HG03354 (cell line): ENCODE measurements at regions not wholly inside any gene's neighbourhood (a gene's known extent, or its start where the extent isn't known, plus 50 kb on each side); places are given as distances from the start of the nearest gene placed in this dataset.

Experiments used
- ATAC-seq: cut with Tn5 transposase; IDR thresholded peaks from one replicate; pipeline ENCODE4 v1.9.1; 2021; ENCODE audit warnings: mild to moderate bottlenecking; ENCODE audit not compliant: unreplicated experiment, poor library complexity, severe bottlenecking

DNA sequence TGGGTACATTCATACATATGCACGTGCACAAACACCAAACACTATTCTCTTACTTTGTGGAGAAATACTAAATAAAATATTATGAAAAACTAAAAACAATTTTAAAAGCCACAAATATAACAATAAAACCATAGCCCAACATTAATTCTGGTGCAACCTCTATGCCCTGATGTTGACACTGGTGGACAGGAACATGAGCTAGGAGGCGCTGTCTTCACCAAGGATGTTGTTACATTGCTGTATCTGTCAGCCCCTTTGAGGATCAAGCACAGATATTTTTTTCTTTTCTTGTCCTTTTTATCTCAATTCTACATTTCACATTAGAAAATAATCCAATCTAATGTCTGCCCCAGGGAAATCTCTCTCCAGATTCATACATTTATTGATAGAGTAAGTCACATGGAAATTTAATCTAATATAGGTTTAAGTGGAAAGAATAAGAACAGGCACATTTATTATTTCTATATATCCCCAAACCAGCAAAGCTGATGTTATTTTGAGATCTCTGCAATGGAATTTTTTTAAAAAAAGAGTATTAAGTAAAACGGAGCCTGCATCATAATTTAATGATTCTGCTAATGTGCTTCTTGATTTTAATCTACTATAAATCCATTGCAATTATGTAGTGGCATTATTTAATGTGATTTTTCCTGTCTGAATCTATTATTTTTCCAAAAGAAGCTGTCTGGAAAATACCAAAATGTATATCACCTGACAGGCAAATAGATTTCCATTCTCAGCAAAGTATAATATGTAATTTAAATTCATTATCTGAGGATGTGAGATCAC, 716.5 kb downstream of the MTRR start:
- no peak for ATAC-seq

DNA sequence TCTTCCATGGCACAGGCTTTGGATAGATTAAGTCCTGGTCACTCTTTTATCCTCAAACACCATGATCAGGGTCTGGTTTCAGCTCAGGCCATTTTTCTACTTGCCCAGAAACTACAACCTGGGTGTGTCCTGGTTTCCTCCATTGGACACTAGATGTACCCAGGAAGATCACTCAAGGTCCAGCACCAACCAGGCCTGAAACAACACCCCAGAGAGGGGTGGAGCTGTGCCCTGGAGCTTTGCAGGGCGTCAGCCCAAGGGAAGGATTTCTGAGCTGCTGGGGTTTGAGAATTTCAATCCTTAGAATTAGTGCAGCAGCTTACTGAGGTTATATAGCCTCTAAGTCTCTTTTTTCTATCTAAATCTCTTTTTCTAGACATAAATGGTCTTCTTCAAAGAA, 722.0 kb downstream of the MTRR start:
- ATAC-seq = no peak

DNA sequence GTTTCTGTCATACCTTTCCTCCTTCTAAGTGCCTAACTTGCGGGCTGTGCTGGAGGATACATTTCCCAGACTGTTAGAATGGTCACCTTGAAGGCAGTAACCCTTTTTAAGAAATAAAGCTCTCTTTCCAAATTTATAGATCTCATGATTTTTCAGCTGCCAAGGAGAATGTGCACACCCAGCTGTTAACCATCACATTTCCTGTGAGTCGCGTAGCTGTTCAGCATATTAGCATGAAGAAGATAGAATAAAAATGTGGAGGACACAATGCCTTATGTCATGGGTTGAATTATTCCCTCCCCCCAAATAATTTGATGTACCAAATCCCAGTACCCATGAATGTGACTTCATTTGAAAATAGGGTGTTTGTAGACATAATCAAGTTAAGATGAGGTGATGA, 729.4 kb downstream of the MTRR start:
- ATAC-seq = no peak

DNA sequence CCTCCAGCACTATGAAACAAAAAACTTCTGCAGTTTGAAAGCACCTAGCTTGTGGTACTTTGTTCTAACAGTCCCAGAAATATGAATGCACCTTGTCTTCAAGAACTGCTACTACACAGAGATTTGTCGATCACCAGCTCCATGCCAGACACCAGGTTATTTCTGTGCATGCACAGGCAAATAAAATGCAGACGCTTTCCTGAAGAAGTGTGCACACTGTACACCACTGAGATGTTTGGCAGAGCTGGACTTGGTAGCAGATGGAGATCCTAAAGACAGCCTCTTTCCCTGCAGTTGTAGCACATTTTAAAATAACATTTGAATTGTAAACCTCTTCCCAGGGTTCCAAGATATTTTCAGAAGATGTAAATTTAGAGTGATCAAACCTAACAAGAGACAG, 730.0 kb downstream of the MTRR start:
- ATAC-seq = no peak

DNA sequence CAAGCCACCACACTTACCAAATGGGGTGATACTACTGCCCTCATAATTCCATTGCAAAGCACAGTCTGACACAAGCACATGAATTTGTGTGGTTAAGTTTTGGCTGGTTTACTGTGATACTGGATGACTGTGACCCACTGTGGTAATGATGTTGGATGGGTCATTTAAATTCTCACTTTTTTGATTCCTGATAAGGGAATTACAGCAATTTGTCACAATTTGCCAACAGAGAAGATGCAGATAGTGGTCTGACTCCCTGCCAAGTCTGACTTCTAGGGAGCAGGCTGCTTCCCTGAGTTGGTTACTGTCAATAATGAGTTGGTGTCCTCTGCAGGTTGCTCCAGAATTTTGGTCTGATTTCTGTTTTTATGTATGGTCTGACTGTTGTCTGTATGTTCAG, 731.9 kb downstream of the MTRR start:
- no peak for ATAC-seq

DNA sequence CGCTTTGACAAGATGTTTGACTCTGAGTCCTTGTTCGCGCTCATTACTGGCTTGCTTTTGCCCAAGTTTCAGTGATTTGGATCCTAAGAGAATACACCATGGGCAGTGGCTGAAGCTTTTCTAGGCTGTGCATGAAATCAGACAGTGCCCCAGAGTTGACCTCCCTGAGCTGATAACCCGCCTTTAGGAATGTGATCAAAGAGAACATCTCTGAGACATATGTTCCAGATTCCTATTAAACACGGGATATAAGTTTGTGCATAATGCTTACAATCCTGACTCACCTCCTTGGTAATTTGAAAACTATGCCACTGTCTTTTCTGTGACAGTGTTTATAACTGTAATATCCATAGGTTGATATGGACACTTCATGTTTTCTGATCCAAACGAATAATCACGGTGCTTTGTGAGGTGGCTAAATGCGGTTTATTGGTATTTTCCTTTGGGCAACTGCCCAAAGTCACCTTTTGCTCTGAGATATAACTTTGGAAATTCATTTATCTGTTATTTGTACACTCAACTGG, 732.9 kb downstream of the MTRR start:
- ATAC-seq = no peak

DNA sequence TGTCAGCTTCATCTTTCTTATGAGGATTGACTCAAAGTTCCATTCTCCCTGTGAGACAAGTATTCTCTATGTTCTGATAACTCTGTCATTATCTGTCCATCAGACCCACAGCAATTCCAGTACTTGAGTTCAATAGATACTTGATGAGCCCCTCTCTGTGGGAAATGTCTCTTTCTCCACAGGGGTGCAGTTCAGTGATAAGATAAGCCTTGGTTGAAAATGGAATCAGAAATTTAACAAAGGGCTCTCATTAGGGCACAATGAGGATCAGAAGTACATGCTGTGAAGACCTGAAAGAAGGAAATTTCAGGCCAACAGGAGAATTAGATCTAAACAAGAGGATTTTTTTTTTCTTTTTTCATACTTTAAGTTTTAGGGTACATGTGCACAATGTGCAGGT, 737.3 kb downstream of the MTRR start:
- ATAC-seq = no peak

DNA sequence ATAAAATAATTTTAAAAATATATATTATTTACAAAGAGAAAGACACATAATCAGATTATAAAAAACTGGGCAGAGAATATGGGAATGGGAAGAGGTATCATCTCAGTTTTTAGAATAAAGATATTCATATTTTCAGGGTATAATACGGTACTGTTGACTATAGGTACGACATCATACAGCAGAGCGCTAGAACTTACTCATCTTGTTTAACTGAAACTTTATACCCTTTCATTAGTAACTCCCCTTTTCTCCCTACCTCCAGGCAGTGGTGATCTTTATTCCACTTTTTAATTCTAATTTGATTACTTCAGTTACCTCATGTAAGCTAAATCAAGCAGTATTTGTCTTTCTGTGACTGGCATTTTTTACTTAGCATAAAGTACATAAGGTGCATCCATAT, 742.1 kb downstream of the MTRR start:
- ATAC-seq = no peak

DNA sequence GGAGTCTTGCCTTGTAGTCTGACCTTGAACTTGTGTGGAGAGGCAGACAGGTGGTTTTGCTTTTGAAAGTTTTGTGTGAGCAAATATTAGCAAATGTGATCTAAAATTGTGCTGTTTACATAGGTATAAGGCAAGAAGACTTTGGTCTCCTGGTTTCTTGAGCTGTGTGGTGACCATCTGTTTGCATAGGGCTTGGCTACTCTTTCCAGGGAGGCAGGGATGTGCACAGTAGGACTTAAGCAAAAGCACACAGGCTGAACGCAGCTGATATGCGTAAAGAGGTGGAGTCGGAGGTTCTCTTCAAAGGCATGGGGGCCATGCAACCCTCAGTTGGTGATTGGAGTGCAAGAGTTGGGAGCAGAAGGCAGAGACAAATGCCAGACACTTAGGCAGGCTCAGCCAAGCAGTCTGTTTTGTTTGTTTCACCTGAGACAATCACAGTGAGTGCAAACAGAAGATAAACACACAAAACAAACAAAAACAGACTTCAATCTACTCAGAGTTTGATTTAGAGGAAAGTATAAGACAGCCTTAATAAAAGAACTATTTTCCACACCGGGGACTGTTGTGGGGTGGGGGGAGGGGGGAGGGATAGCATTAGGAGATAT, 744.2 kb downstream of the MTRR start:
- ATAC-seq = no peak

DNA sequence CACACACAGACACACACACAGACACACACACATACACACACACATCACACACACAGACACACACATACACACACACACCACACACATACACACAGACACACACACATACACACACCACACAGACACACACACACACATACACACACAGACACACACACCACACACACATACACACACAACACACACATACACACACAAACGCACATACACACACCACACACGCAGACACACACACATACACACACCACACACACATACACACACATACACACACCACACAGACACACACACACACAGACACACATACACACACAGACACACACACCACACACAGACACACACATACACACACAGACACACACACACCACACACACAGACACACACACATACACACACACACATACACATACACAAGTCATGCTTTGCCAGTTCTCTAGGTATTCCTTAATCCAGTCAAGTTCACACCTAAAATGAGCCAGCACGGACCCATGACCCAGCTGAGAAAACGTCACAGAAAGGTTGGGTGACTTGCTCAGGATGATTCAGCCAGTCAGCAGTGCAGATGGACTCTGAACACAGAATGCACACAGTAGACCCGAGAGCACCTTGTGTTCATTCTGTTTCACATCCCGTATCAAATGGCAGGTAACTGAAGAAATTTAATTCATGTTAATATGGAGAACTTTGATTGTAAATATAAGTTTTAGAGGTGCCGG, 746.4 kb downstream of the MTRR start:
- no peak for ATAC-seq

DNA sequence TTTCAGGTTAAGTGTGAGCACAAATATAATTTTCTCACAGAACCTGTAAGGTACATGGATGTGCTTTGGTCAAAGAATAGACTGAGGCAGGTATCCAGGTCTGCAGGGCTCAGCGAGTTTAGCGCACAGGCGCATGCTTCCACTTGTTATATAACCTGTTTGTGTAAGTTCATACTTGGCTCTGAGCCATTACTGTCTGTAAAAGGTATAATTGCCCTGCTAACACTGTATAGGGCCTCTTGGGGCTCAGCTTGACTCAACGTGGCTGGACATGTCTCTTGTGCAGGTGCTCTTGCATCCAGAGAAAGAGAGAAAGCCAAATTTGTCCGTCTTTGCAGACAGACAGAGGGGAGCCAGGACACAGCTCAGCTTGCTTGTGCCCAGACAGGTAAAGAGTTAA, 759.6 kb downstream of the MTRR start:
- ATAC-seq = no peak

DNA sequence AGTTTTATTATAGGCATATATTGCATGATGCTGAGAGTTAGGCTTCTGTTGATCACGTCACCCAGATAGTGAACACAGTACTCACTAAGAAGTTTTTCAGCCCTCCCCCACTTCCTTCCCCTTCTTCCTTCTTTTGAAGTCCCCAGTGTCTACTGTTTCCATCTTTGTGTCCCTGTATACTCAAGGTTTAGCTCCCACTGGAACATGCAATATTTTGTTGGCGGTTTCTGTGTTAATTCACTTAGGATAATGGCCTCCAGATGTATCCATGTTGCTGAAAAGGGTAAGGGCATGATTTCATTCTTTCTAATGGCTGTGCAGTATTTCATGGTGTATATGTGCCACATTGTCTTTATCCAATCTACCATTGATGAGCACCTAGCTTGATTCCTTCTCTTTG, 764.3 kb downstream of the MTRR start:
- ATAC-seq = no peak

DNA sequence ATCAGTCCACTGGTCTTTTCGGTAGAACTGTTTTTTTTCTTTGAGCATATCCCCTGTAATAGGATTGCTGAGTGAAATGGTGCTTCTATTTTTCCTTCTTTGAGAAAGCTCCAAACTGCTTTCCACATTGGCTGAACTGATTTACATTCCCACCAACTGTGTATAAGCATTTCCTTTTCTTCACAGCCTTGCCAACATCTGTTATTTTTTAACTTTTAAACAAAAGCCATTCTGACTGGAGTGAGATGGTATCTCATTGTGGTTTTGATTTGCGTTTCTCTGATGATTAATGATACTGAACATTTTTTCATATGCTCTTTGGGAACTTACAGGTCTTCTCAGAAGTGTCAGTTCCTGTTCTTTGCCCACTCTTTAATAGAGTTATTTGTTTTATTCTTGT, 764.7 kb downstream of the MTRR start:
- ATAC-seq = no peak

DNA sequence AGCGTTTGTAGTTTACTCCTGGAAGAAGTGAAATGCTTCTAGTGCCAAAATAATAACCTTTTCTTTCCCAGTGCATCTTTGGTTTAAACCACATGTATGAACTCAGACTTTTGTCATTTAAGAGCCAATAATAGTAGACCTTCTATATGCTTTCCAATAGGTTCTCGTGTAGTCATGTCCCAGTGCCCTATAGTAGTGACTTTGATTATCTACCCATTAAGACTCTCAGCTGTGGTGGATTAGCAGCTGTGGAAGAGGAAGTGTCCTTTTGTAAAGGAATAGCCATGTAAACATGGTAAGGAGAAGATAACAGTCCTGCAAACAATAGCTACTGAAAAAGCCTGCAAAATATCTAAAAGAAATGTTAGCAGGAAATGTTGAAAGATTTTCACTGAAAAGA, 765.3 kb downstream of the MTRR start:
- no peak for ATAC-seq

DNA sequence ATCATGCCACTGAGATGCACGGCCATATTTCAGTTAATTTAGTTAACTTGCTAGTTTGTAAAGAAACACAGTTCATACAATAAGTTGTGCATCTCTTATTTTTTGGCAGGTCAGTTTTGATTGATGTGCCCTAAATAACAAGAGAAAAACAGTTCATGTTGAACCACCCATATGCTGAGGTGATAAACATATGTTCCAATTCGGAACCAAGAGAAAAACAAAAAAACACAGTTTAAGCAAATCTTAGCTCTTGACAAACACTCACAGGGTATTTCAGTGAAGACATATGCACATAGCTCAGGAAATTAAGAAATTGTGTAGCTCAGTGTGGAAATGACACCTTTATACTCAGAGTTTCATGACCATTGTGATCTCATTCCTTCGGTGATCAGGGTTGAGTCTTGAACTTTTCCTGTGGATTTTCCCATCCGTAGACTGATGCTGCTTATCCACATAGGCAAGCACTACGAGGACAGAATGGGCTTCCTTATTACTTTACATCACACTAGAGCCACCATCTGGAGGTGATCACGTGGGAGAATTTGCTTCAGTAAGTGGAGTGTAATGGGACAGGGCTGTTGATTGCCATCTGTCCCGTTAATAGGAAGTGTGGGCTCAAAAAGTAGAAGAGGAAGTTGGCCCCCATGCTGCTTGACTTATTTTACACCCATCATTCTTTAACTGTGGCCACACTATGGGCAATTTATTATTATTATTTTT, 773.0 kb downstream of the MTRR start:
- ATAC-seq = no peak

DNA sequence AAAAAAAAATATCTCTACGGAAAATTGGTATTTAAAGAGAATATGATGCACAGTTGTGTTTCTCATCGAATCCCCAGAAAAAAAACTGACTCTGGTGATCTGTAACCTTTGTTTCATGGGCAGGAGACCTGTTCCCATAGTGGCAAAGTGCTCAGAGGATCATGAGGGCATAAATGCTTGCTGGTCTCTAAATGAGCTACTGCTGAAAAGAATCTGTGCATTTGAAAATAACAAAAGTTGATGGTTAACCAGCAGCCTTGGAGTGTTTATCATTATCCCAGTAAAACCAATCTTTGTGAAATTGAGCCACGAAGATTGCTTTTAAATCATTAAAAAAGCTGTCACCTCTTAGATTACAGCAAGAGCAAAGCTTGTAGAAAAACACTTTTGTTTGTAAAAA, 775.4 kb downstream of the MTRR start:
- ATAC-seq = no peak

DNA sequence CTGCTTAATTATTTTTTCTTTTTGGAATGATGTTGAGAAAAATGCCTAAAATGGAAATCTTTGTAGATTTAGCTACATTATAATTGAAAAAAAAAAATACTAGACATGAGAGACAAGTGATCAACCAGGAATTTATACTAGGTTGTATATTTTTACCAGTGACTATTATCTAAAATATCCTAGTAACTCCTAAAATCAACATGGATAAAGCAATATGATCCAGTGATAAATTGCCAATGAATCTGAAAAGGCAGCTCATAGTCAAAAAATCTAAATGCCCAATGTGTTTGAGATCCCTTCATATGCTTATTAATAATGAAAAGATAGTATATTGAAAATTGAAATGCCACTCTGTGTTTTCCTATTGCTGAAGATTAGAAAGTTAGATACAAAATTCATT, 778.2 kb downstream of the MTRR start:
- ATAC-seq = no peak

DNA sequence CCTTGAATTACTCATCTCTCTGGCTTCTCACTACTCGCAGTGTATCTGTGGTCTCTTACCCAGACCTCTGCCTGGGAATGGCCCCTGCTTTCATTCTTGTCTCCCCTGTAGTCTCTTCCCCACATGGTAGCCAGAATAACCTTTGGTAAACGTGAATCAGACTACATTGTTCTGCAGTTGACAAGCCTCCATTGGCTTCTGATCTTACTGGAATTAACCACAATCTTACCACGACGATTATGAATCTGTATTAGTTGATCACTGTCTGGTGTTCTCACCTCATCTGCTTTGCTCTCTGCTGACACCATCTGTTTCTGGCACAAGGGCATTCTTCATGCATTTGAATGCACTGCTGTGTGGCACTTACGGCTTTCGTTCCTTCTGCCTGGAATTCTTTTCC, 781.2 kb downstream of the MTRR start:
- no peak for ATAC-seq

DNA sequence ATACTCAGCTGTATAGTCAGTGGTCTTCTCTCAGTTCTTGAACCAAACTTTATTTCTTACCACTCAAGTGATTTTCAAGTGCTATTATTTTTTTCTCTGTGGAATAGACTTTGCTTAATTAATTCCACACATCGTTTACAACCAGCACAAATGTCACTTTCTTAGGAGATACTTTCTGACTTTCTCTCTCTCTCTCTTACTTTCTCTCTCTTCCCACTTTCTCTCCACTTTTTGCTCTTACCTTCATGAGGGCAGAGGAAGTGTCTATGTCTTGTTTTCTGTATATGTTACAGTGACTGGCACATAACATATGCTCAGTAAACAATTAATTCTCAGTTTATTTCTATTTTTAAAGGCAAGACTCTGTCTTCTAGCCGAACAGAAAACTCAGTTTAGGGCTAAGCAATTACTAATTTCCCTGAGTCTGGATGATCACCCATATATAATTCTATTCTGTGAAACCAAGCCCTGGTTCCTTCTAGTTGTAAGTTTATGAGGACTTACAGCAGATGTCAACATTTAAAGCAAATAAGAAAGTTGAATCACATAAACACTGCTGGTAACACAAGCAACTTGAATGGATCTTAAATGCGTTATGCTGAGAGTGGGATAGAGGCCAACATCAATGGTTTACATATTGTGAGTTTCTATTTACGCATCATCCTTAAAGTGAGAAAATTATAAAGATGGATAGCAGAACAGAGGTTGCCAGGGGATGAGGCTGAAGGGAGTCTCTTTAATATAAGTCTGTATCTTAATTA, 791.4 kb downstream of the MTRR start:
- no peak for ATAC-seq

DNA sequence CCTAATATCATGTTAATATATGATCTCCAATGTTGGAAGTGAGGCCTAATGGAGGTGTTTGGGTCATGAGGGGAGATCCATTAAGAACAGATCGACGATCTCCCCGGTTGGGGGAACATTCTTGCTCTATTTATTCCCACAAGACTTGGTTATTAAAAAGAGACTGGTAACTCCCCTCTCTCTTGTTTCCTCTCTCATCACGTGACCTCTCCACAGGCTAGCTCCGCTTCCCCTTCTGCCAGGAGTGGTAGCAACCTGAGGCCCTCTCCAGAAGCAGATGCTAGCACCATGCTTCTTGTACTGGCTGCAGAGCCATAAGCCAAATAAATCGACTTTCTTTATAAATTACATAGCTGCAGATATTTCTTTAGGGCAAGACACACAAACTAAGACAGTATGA, 794.4 kb downstream of the MTRR start:
- ATAC-seq = no peak
